ENCODE measurements at regions not wholly inside any gene's neighbourhood (a gene's known extent, or its start where the extent isn't known, plus 50 kb on each side); places are given as distances from the start of the nearest gene placed in this dataset.

- DNase-seq (ENCODE audit: low read depth, low spot score): no peak
Measured at GRCh38 chr16:14362774-14363371, 267.2 kb downstream of the PARN start.

GRCh38 chr16:14360326-14361037, 269.6 kb downstream of the PARN start:
- no peak for DNase-seq (ENCODE audit: low read depth, low spot score)

- no peak for DNase-seq (ENCODE audit: low read depth, low spot score)
Measured at GRCh38 chr16:14358697-14359305, 271.3 kb downstream of the PARN start.

DNA sequence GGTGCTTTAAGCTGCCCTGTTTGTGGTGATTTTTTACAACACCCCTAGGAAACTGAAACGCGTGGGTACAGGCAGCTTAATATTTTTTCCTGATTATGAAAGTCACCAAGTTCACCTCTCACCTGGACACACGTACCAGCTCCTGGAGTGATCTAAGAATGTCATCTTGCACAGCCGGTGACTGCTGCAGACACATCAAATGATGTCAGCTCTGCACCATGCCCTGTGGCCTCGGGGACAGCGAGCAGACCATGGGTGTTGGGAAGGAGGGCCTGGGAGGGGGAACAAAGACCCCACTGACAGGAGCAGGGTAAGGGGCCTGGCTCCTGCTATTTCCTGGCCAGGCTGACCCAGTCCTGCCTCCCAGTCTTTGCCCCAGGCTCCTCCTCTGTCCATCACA, 272.7 kb downstream of the PARN start:
- DNase-seq (ENCODE audit: low read depth, low spot score): no peak

- DNase-seq (ENCODE audit: low read depth, low spot score): no peak
Measured at GRCh38 chr16:14356064-14356463, 274.0 kb downstream of the PARN start.

- DNase-seq (ENCODE audit: low read depth, low spot score): no peak
Measured at GRCh38 chr16:14354561-14355351, 275.3 kb downstream of the PARN start.

- no peak for DNase-seq (ENCODE audit: low read depth, low spot score)
Measured at GRCh38 chr16:14353340-14353739, 276.7 kb downstream of the PARN start.

DNA sequence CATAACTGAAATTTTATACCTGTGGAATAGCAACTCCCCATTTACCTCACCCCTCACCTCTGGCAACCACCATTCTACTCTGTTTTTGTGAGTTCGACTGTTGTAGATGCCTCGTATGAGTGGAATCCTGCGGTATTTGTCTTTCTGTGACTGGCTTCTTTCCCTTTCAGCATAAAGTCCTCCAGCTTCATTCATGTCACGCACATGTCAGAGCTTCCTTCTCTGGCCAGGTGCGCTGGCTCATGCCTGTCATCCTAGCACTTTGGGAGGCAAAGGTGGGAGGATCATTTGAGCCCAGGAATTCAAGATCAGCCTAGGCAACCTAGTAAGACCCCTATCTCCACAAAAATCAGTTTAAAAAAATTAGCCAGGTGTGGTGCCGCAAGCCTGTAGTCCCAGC, 278.4 kb downstream of the PARN start:
- DNase-seq (ENCODE audit: low read depth, low spot score): no peak

DNA sequence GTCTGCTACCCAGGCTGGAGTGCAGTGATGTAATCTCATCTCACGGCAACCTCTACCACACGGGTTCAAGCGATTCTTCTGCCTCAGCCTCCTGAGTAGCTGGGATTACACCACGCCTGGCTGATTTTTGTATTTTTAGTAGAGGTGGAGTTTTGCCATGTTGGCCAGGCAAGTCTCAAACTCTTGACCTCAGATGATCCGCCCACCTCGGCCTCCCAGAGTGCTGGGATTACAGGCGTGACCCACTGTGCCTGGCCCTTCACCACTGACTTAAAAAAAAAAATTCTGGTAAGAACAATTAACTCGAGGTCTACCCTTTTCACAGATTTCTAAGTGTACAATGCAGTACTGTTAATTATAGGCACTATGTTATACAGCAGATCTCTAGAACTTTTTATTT, 279.4 kb downstream of the PARN start:
- DNase-seq (ENCODE audit: low read depth, low spot score): no peak

GRCh38 chr16:14350081-14350480, 279.0 kb downstream of the MRTFB start:
- DNase-seq (ENCODE audit: low read depth, low spot score): no peak

- no peak for DNase-seq (ENCODE audit: low read depth, low spot score)
Measured at GRCh38 chr16:14347706-14348105, 276.6 kb downstream of the MRTFB start.

DNA sequence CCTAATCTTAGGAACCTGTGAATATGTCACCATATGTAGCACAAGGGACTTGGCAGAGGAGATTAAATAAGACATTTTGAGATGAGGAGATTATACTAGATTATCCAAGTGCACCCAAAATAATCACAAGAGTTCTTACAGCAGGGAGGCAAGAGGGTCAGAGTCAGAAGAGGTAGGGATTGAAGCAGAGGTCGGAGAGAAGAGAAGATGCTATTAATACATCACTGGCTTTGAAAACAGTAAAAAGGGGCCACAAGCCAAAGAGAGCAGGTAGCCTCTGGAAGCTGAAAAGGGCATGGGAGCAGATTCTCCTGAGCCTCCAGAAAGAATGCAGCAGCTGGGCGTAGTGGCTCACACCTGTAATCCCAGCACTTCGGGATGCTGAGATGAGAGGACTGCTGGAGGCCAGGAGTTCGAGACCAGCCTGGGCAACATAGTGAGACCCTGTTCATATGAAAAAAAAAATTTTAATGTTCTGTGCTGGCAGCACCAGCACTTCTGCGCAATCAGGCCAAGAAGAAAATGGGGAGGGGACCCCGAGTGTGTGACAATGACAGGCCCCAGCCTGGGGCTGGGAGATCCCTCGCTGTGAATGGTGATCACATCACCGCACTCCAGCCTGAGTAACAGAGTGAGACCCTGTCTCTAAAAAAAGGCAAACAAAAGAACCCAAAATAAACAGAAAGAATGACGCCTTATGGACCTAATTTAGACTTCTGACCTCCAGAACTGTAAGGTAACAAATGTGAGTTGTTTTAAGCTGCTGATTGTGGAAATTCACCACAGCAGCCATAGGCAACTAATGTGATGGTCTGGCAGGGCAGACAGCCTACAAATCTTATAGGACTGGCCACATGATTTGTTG, 275.4 kb downstream of the MRTFB start:
- DNase-seq (ENCODE audit: low read depth, low spot score): no peak

GRCh38 chr16:14345512-14346115, 274.5 kb downstream of the MRTFB start:
- no peak for DNase-seq (ENCODE audit: low read depth, low spot score)

GRCh38 chr16:14344945-14345344, 273.8 kb downstream of the MRTFB start:
- DNase-seq (ENCODE audit: low read depth, low spot score): no peak

- DNase-seq (ENCODE audit: low read depth, low spot score): no peak
Measured at GRCh38 chr16:14344292-14344691, 273.2 kb downstream of the MRTFB start.

GRCh38 chr16:14341324-14342225, 270.5 kb downstream of the MRTFB start:
- no peak for DNase-seq (ENCODE audit: low read depth, low spot score)

DNA sequence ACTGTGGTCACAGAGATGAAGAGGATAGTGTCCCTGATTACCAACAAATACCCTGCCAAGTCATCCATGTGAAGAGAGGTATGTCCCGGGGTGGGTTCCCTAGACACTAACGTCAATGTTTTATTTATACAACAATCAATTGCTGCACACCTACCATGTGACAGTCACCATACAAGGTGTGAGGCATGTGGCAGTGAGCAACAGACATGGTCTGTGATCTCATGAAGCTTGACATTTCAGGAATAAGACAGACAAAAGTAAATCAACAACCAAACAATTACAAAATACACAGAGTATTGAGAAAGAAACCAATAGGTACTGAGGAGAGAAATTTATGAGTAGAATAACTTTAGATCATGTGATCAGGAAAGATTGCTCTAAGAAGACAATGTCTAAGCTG, 268.6 kb downstream of the MRTFB start:
- DNase-seq (ENCODE audit: low read depth, low spot score): no peak

DNA sequence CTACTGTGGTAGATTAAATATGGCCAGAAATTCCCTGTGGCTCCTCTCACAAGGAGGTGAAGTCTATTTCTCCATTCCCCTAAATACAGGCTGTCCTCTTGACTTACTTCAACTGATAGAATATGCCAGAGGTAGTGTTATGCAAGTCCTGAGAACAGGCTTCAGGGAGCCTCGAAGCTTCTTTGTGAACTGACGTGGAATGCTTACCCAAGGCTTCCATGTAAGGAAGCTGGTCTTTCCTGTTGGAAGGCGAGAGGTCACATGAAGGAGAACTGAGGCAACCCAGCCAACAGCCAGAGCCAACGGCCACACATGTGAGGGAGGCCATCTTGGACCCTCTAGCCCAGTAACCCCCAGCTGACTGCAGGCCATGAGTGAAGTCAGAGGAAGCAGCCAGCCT, 267.9 kb downstream of the MRTFB start:
- DNase-seq (ENCODE audit: low read depth, low spot score): no peak

GRCh38 chr16:14338236-14338635, 267.1 kb downstream of the MRTFB start:
- no peak for DNase-seq (ENCODE audit: low read depth, low spot score)
